K562 (cell line): ENCODE measurements at regions not wholly inside any gene's neighbourhood (a gene's known extent, or its start where the extent isn't known, plus 50 kb on each side); places are given as distances from the start of the nearest gene placed in this dataset.
A peak's percentile ranks its signal among the peaks of the same experiment; 100 is the strongest.

Experiments used
- ATAC-seq: fragments of 200-7000 bp; cut with Tn5 transposase; 3 replicates; pipeline ENCODE4 v1.9.1; 2020; ENCODE audit warnings: moderate library complexity
- BruUV-seq: library from RNA; stranded (reverse); fragments of 400-500 nt; replicated peaks from 2 replicates; lab custom pipeline; 2021; lab: Mats Ljungman, UMichigan
- CTCF ChIA-PET: fragments of 300-600 bp; formaldehyde crosslinking; extraction: SDS; loops from one replicate; lab custom pipeline; 2021; ENCODE audit warnings: low intra/inter-chr PET ratio; lab: Yijun Ruan, JAX
- POLR2A ChIA-PET: fragments of 300-600, 350-650 bp; sonication (Branson Sonifier 250); formaldehyde crosslinking; extraction: SDS; loops from one replicate; lab custom pipeline; 2021; ENCODE audit warnings: antibody characterized with exemption, inconsistent platforms; lab: Yijun Ruan, JAX
- DNase-seq, 4 experiments: peaks; one replicate each; pipeline versions ENCODE4 v3.0.0 to v3.0.0-alpha.2; 2011 to 2018; ENCODE audit warnings: low spot score in 3 of 4, mixed read lengths in 3 of 4; ENCODE audit errors: extremely low read depth in 1 of 4
- FAIRE-seq: peaks from 2 replicates; lab custom pipeline; 2011; peaks lifted over from hg19 to GRCh38; lab: Jason Lieb, UNC
- H2AFZ ChIP-seq: 2 replicates; pipeline ENCODE4 v1.6.0; 2011; ENCODE audit warnings: low read depth, low read length, control low read depth, inconsistent platforms
- H3K27ac ChIP-seq: fragments of 200-600 bp; 3 replicates; pipeline ENCODE4 v1.8.0; 2011; ENCODE audit warnings: low read depth, mild to moderate bottlenecking, control low read depth, inconsistent platforms, low read length, moderate library complexity, mixed read lengths; ENCODE audit errors: extremely low read depth
- H3K27me3 ChIP-seq, 2 experiments: fragments of 300-600 bp in 1 of 2; 2 replicates in 1 of 2; 3 replicates in 1 of 2; pipeline versions ENCODE4 v1.6.0 to v1.8.0; 2011; ENCODE audit warnings: inconsistent platforms in 2 of 2, low read length in 2 of 2, mild to moderate bottlenecking in 1 of 2, mixed read lengths in 1 of 2, moderate library complexity in 1 of 2; ENCODE audit not compliant: control insufficient read depth in 2 of 2, insufficient read depth in 2 of 2
- H3K36me3 ChIP-seq: fragments of 300-600 bp; 3 replicates; pipeline ENCODE4 v1.8.0; 2011; ENCODE audit warnings: mild to moderate bottlenecking, low read length, inconsistent platforms; ENCODE audit not compliant: control insufficient read depth, insufficient read depth
- H3K4me1 ChIP-seq, 2 experiments: fragments of 200-600 bp in 1 of 2; replicated peaks in 1 of 2; 2 replicates in 1 of 2; 3 replicates in 1 of 2; pipeline versions ENCODE4 v1.5.1 to v1.8.0; 2011; ENCODE audit warnings: inconsistent platforms in 2 of 2, low read length in 2 of 2, mild to moderate bottlenecking in 1 of 2, mixed read lengths in 1 of 2, moderate library complexity in 1 of 2; ENCODE audit not compliant: control insufficient read depth in 2 of 2, insufficient read depth in 2 of 2
- H3K4me2 ChIP-seq: 2 replicates; pipeline ENCODE4 v1.6.1; 2011; ENCODE audit warnings: low read length, control low read depth, inconsistent platforms, mixed read lengths; ENCODE audit not compliant: insufficient read depth
- H3K4me3 ChIP-seq: fragments of 200-600 bp; sonication (generic), shearing (Covaris generic); 2 replicates; pipeline ENCODE4 v1.5.1; 2016; ENCODE audit warnings: control low read depth, inconsistent platforms
- H3K79me2 ChIP-seq: fragments of 200-600 bp; 3 replicates; pipeline ENCODE4 v1.8.0; 2011; ENCODE audit warnings: low read length, inconsistent platforms; ENCODE audit not compliant: control insufficient read depth, insufficient read depth
- H3K9ac ChIP-seq, 2 experiments: 2 replicates each; pipeline versions ENCODE4 v1.6.0 to v1.6.1; 2011; ENCODE audit warnings: low read depth in 2 of 2, low read length in 2 of 2, control low read depth in 1 of 2, inconsistent platforms in 1 of 2, mild to moderate bottlenecking in 1 of 2, mixed read lengths in 1 of 2; ENCODE audit not compliant: insufficient read depth in 1 of 2
- H3K9me1 ChIP-seq: one replicate; pipeline ENCODE4 v1.6.0; 2011; ENCODE audit warnings: inconsistent platforms, mild to moderate bottlenecking, low read length, moderate library complexity; ENCODE audit not compliant: control insufficient read depth, insufficient read depth
- H3K9me3 ChIP-seq: replicated peaks from 2 replicates; pipeline ENCODE4 v1.5.1; 2011; ENCODE audit warnings: low read depth, low read length, inconsistent platforms; ENCODE audit not compliant: control insufficient read depth, insufficient read depth
- H4K20me1 ChIP-seq: replicated peaks from 2 replicates; pipeline ENCODE4 v1.6.1; 2011; ENCODE audit warnings: low read length, inconsistent platforms, mixed read lengths; ENCODE audit not compliant: control insufficient read depth, insufficient read depth
- AFF4 ChIP-seq: sonication (generic); formaldehyde crosslinking; IDR thresholded peaks from 2 replicates; pipeline ENCODE4 v1.8.0; 2023; ENCODE audit warnings: mild to moderate bottlenecking, missing genetic modification reagents
- MEF2D ChIP-seq: conservative IDR thresholded peaks from 2 replicates; pipeline ENCODE4 v1.6.1; 2016; ENCODE audit warnings: low read depth, missing genetic modification characterization, missing compliant biosample characterization
- NFE2 ChIP-seq: IDR thresholded peaks from 2 replicates; pipeline ENCODE4 v1.6.1; 2014; ENCODE audit warnings: antibody characterized with exemption, low read depth
- NR1H2 ChIP-seq: sonication (generic); formaldehyde crosslinking; IDR thresholded peaks from 2 replicates; pipeline ENCODE4 v1.4.0; 2020; ENCODE audit warnings: mild to moderate bottlenecking, missing genetic modification reagents
- RFX1 ChIP-seq: fragments of 450-650 bp; IDR thresholded peaks from 2 replicates; pipeline ENCODE4 v1.6.1; 2016; ENCODE audit warnings: mild to moderate bottlenecking, moderate library complexity
- SMARCA4 ChIP-seq: fragments of 450-650 bp; IDR thresholded peaks from 2 replicates; pipeline ENCODE4 v1.6.1; 2016
- TARDBP ChIP-seq: fragments of 450-650 bp; IDR thresholded peaks from 2 replicates; pipeline ENCODE4 v1.6.1; 2016
- WGBS: fragments of 100-300 bp; shearing (Covaris generic); methylation state at CpG from one replicate; pipeline ENCODE4 v1.1.6; 2016; ENCODE audit warnings: low coverage, mixed read lengths; ENCODE audit not compliant: insufficient coverage; ENCODE audit errors: missing lambda C conversion rate; 5-methylcytosine and 5-hydroxymethylcytosine counted together
- in situ Hi-C: fragments of 300-500 bp; cut with MboI; formaldehyde crosslinking; loops from 4 replicates; pipeline ENCODE4 v1.15.0; 2018; ENCODE audit warnings: inconsistent platforms, mixed read lengths
- intact Hi-C: fragments of 100-400 bp; cut with micrococcal nuclease; formaldehyde crosslinking; loops from 2 replicates; pipeline ENCODE4 v1.14.2; 2022

GRCh38 chr12:88946372-88946997 lies 366.2 kb upstream of the KITLG start:
- CTCF ChIA-PET = no interaction called here
- H3K27ac ChIP-seq = no peak overlapping the region
- H3K4me1 ChIP-seq = no peaks in the 10 kb centered on the region
- no peaks in the 10 kb centered on the region for H3K79me2 ChIP-seq
- H3K4me3 ChIP-seq = no peak overlapping the region
- H3K9me1 ChIP-seq = no peaks in the 10 kb centered on the region
- FAIRE-seq (no peak), ATAC-seq (no peak), DNase-seq (no peak)
- no peaks in the 10 kb centered on the region; the same call in none of the 2 replicates for H3K9me3 ChIP-seq
- BruUV-seq = no TSS peak
- TF ChIP-seq NR1H2 (CRISPR knock-in tag) (no peak), TARDBP (no peak), MEF2D (peak; percentile 58), NFE2 (no peak), RFX1 (no peak), AFF4 (no peak), SMARCA4 (no peak)
- H3K9ac ChIP-seq = no peak overlapping the region
- H2AFZ ChIP-seq = no peak overlapping the region
- H4K20me1 ChIP-seq = no peaks in the 10 kb centered on the region
- in situ Hi-C loops = no loop called here
- H3K27me3 ChIP-seq = no peaks in the 10 kb centered on the region
- H3K36me3 ChIP-seq = no peaks in the 10 kb centered on the region
- POLR2A ChIA-PET = interaction anchor here (0.5 kb wide), 1 partner anchor 1930 kb away, joined by 3 read pairs; no protein-coding TSS in a partner anchor
- WGBS = 6% methylated on average over 5 of the region's 5 CpGs
- H3K4me2 ChIP-seq = no peak overlapping the region
- intact Hi-C loops = no loop called here
